Ectodermal cell (in vitro differentiated cells): ENCODE measurements at regions not wholly inside any gene's neighbourhood (a gene's known extent, or its start where the extent isn't known, plus 50 kb on each side); places are given as distances from the start of the nearest gene placed in this dataset.

Source experiments
- H3K27ac ChIP-seq: 2 replicates; pipeline ENCODE4 v1.7.0; 2013; ENCODE audit warnings: mild to moderate bottlenecking, low read depth, low read length; ENCODE audit not compliant: insufficient read depth, poor library complexity, severe bottlenecking
- H3K27me3 ChIP-seq: 2 replicates; pipeline ENCODE4 v1.7.0; 2013; ENCODE audit warnings: mild to moderate bottlenecking, low read length; ENCODE audit not compliant: insufficient read depth, control insufficient read depth, poor library complexity, severe bottlenecking
- H3K36me3 ChIP-seq: one replicate; pipeline ENCODE4 v1.7.0; 2013; ENCODE audit warnings: low read length; ENCODE audit not compliant: control insufficient read depth, insufficient read depth
- H3K4me1 ChIP-seq: one replicate; pipeline ENCODE4 v1.7.0; 2013; ENCODE audit warnings: low read length; ENCODE audit not compliant: control insufficient read depth, insufficient read depth
- H3K4me3 ChIP-seq: 2 replicates; pipeline ENCODE4 v1.7.0; 2013; ENCODE audit warnings: low read depth, low read length, control low read depth; ENCODE audit not compliant: insufficient read depth
- H3K9me3 ChIP-seq: 2 replicates; pipeline ENCODE4 v1.7.0; 2013; ENCODE audit warnings: mild to moderate bottlenecking, low read length, moderate library complexity; ENCODE audit not compliant: control insufficient read depth
- WGBS, 2 experiments: methylation state at CpG; one replicate each; pipeline ENCODE4 v1.1.7; 2013; ENCODE audit warnings: missing lambda C conversion rate in 2 of 2; 5-methylcytosine and 5-hydroxymethylcytosine counted together

- H3K36me3 ChIP-seq, result no peaks in the 10 kb centered on the region
- H3K27ac ChIP-seq, result no peak overlapping the region
- H3K27me3 ChIP-seq, result no peaks in the 10 kb centered on the region
- WGBS, 2 experiments, result 88 to 93% methylated on average over 2 of the region's 2 CpGs
- H3K4me3 ChIP-seq, result no peak overlapping the region
- no peaks in the 10 kb centered on the region for H3K4me1 ChIP-seq
- H3K9me3 ChIP-seq, result no peaks in the 10 kb centered on the region
Measured at GRCh38 chr1:238960071-238960470, 426.3 kb upstream of the CHRM3 start.

GRCh38 chr1:238955934-238956333, 430.4 kb upstream of the CHRM3 start:
- no peak overlapping the region for H3K4me3 ChIP-seq
- 91% methylated on average over 1 of the region's 1 CpG; no CpG with 5 or more reads in 1 of the 2 experiments for WGBS, 2 experiments

GRCh38 chr1:238954865-238955264, 431.5 kb upstream of the CHRM3 start:
- Histone ChIP-seq H3K9me3 (no peaks in the 10 kb centered on the region), H3K36me3 (no peaks in the 10 kb centered on the region), H3K27me3 (no peaks in the 10 kb centered on the region), H3K4me3 (no peak overlapping the region), H3K4me1 (no peaks in the 10 kb centered on the region), H3K27ac (no peak overlapping the region)
- WGBS, 2 experiments, result 100% methylated on average over 1 of the region's 2 CpGs; no CpG with 5 or more reads in 1 of the 2 experiments

More at GRCh38 chr1:238955934-238956333, 430.4 kb upstream of the CHRM3 start:
- no peak overlapping the region for H3K27ac ChIP-seq
- no peaks in the 10 kb centered on the region for H3K4me1 ChIP-seq
- no peaks in the 10 kb centered on the region for H3K36me3 ChIP-seq
- H3K27me3 ChIP-seq, result no peaks in the 10 kb centered on the region
- no peaks in the 10 kb centered on the region for H3K9me3 ChIP-seq

- no peaks in the 10 kb centered on the region for H3K9me3 ChIP-seq
- H3K27me3 ChIP-seq, result no peaks in the 10 kb centered on the region
- H3K4me1 ChIP-seq, result no peaks in the 10 kb centered on the region
- no peak overlapping the region for H3K4me3 ChIP-seq
- H3K36me3 ChIP-seq, result no peaks in the 10 kb centered on the region
- 91 to 94% methylated on average over 4 of the region's 5 CpGs for WGBS, 2 experiments
- no peak overlapping the region for H3K27ac ChIP-seq
Measured at GRCh38 chr1:238953448-238954010, 432.8 kb upstream of the CHRM3 start.

GRCh38 chr1:238951809-238952208, 434.6 kb upstream of the CHRM3 start:
- H3K27ac ChIP-seq, result no peak overlapping the region
- H3K4me3 ChIP-seq, result no peak overlapping the region
- H3K36me3 ChIP-seq, result no peaks in the 10 kb centered on the region
- no peaks in the 10 kb centered on the region for H3K27me3 ChIP-seq
- H3K9me3 ChIP-seq, result no peaks in the 10 kb centered on the region
- WGBS, 2 experiments, result 57 to 60% methylated on average over 6 of the region's 6 CpGs
- H3K4me1 ChIP-seq, result no peaks in the 10 kb centered on the region

- Histone ChIP-seq H3K36me3 (no peaks in the 10 kb centered on the region), H3K27ac (no peak overlapping the region), H3K4me3 (no peak overlapping the region), H3K27me3 (no peaks in the 10 kb centered on the region), H3K4me1 (no peaks in the 10 kb centered on the region), H3K9me3 (no peaks in the 10 kb centered on the region)
- WGBS, 2 experiments, result 70 to 73% methylated on average over 4 of the region's 4 CpGs
Measured at GRCh38 chr1:238950784-238951183, 435.6 kb upstream of the CHRM3 start.

- Histone ChIP-seq H3K9me3 (no peaks in the 10 kb centered on the region), H3K36me3 (no peaks in the 10 kb centered on the region), H3K27ac (no peak overlapping the region), H3K4me3 (no peak overlapping the region), H3K27me3 (no peaks in the 10 kb centered on the region), H3K4me1 (no peaks in the 10 kb centered on the region)
- 93 to 99% methylated on average over 3 of the region's 3 CpGs for WGBS, 2 experiments
Measured at GRCh38 chr1:238950017-238950416, 436.4 kb upstream of the CHRM3 start.

GRCh38 chr1:238944028-238944427, 442.3 kb upstream of the CHRM3 start:
- WGBS, 2 experiments, result 100% methylated on average over 1 of the region's 1 CpG; no CpG with 5 or more reads in 1 of the 2 experiments
- Histone ChIP-seq H3K36me3 (no peaks in the 10 kb centered on the region), H3K4me1 (no peaks in the 10 kb centered on the region), H3K9me3 (no peaks in the 10 kb centered on the region), H3K27me3 (no peaks in the 10 kb centered on the region), H3K27ac (no peak overlapping the region), H3K4me3 (no peak overlapping the region)

- Histone ChIP-seq H3K27me3 (no peaks in the 10 kb centered on the region), H3K36me3 (no peaks in the 10 kb centered on the region), H3K27ac (no peak overlapping the region), H3K4me1 (no peaks in the 10 kb centered on the region), H3K4me3 (no peak overlapping the region), H3K9me3 (no peaks in the 10 kb centered on the region)
- WGBS, 2 experiments, result 91 to 100% methylated on average over 1 of the region's 1 CpG
Measured at GRCh38 chr1:238927899-238928298, 458.5 kb upstream of the CHRM3 start.

- Histone ChIP-seq H3K27me3 (no peaks in the 10 kb centered on the region), H3K9me3 (no peaks in the 10 kb centered on the region), H3K36me3 (no peaks in the 10 kb centered on the region), H3K4me3 (no peak overlapping the region), H3K4me1 (peaks cover 5% of the 10 kb centered on the region), H3K27ac (no peak overlapping the region)
- 95% methylated on average over 1 to 4 of the region's 4 CpGs for WGBS, 2 experiments
Measured at GRCh38 chr1:238916828-238917227, 469.5 kb upstream of the CHRM3 start.

- Histone ChIP-seq H3K4me1 (peaks cover 4% of the 10 kb centered on the region), H3K4me3 (no peak overlapping the region), H3K9me3 (no peaks in the 10 kb centered on the region), H3K36me3 (no peaks in the 10 kb centered on the region), H3K27me3 (no peaks in the 10 kb centered on the region), H3K27ac (no peak overlapping the region)
- WGBS, 2 experiments, result 85 to 94% methylated on average over 1 of the region's 1 CpG
Measured at GRCh38 chr1:238914346-238914745, 472.0 kb upstream of the CHRM3 start.
